ENCODE measurements at regions not wholly inside any gene's neighbourhood (a gene's known extent, or its start where the extent isn't known, plus 50 kb on each side); places are given as distances from the start of the nearest gene placed in this dataset.

DNA sequence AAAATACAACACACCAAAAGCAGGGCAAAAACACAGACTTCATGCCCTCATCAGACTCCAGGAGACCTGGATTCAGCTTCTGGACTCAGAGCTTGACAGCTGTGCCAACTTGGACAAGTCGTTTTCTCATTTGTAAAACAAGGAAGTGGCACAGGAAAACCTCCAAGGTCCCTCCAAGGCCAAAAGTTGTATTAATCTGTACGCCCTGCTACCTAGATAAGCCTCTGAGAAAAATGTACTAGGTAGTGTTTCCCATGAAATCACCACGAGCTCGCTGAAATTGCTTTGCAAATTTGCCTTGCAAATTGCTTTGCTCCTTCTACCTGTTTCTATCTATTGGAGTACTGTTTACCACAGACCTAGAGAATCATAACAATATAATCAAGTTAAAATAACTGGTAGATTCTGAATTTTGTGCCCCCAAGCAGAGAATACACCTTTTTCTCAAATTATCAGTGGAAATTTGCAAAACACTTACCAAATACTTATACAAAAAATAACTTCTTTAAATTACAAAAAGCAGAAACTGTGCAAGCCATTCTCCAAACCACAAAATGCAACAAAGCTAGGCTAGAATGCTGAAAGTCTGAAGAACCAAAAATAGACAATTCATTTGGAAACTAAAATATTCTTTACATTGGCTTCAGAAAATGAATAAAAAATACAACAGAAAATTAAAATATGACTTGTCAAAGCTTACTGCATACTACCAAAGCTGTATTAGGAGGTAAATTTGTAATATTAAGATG lies 158.1 kb upstream of the CHST15 start:
- no peak overlapping the region for H3K4me3 ChIP-seq (ENCODE audit: low read depth, low read length)
- no peak for DNase-seq (ENCODE audit: low read depth)
- no peak for TF ChIP-seq CTCF (conservative IDR thresholded peaks at IDR 0.05; ENCODE audit: low read depth, low read length)

DNA sequence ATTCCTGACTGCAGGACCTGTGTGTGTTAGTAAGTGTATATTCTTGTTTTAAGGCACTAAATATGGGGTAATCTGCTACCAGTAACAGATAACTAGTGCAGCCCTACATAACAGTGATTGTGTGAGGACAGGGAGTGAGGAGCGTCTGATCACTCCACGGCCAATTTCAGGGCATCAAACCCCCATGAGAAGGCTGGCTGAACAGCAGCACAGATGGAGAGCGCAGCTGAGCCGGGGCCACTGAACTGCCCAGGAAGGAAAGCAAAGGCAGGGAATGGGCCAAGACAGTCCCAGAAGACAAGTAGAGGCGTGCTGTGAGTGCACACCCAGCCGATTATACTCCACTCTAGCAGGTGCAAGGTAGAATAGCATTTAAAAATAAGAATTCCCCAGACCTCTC lies 157.1 kb upstream of the CHST15 start:
- no peak overlapping the region for H3K4me3 ChIP-seq (ENCODE audit: low read depth, low read length)
- no peak for TF ChIP-seq CTCF (conservative IDR thresholded peaks at IDR 0.05; ENCODE audit: low read depth, low read length)
- no peak for DNase-seq (ENCODE audit: low read depth)

GRCh38 chr10:124249812-124250432 lies 156.5 kb upstream of the CHST15 start:
- no peak overlapping the region for H3K4me3 ChIP-seq (ENCODE audit: low read depth, low read length)
- TF ChIP-seq CTCF (conservative IDR thresholded peaks at IDR 0.05; ENCODE audit: low read depth, low read length): peak; percentile 36
- DNase-seq (ENCODE audit: low read depth): peak; percentile 18

DNA sequence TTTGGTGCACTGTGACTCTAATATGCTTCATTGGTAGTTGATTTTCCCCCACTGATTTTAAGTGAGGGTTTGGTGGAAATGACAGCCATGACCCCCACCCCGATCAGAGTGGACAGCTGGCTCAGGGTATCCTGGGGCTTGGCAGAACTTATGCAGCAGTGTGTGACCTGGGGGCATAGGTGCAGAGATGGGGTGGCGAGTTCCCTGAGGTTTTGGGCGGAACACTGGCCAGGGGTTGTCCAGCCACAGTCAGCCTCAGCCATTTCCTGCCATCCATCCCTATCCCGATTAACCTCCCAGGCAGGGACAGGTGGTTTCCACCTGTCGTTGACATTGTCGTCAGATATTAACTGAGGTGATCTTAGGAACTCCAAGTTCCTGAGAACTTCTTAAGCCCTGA lies 155.8 kb upstream of the CHST15 start:
- DNase-seq (ENCODE audit: low read depth): no peak
- H3K4me3 ChIP-seq (ENCODE audit: low read depth, low read length): no peak overlapping the region
- TF ChIP-seq CTCF (conservative IDR thresholded peaks at IDR 0.05; ENCODE audit: low read depth, low read length): no peak

GRCh38 chr10:124248056-124249045 lies 155.0 kb upstream of the CHST15 start:
- no peak for DNase-seq (ENCODE audit: low read depth)
- no peak overlapping the region for H3K4me3 ChIP-seq (ENCODE audit: low read depth, low read length)
- TF ChIP-seq CTCF (conservative IDR thresholded peaks at IDR 0.05; ENCODE audit: low read depth, low read length): no peak

DNA sequence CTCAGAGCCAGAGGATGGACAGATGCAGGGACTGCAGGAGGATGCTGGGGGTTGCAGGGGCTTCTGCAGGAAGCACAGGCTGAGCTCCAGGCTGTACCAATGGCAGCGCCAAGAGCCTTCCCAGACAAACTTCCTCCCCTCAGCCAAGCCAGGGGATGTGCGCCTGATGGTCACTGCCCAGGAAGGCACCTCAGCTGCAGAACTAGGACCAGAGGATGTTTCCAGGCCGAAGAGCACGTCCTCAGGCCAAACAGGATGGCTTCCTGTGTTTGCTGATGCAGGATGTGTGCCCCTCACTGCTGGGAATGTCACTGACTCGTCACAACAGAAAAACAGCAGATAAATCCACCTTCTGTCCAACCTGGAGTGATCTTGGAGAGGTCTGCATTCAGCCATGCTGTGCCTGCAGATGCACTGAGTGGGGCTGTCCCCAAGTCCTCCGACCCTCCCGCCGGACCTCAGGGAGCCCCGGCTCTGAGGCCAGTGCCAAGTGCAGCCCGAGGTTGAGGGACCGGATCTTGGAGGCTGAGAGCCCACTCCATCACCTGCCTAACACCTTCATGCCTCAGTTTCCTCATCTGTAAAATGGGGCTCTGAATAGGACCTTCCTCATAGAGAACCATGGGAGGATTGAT lies 152.5 kb upstream of the CHST15 start:
- no peak overlapping the region for H3K4me3 ChIP-seq (ENCODE audit: low read depth, low read length)
- no peak for DNase-seq (ENCODE audit: low read depth)
- TF ChIP-seq CTCF (conservative IDR thresholded peaks at IDR 0.05; ENCODE audit: low read depth, low read length): no peak

Data from choroid plexus epithelial cell (primary cell).